ENCODE measurements at regions not wholly inside any gene's neighbourhood (a gene's known extent, or its start where the extent isn't known, plus 50 kb on each side); places are given as distances from the start of the nearest gene placed in this dataset.

GRCh38 chr5:164335837-164336236 lies 830.4 kb downstream of the MAT2B start:
- H3K18ac ChIP-seq (ENCODE audit: low read depth in 1 of 2, low read length in 2 of 2) = no peak overlapping the region
- WGBS = 0% methylated on average over 1 of the region's 1 CpG

GRCh38 chr5:164336276-164336675 lies 830.9 kb downstream of the MAT2B start:
- H3K79me1 ChIP-seq (replicated peaks; ENCODE audit: low read length, poor library complexity, severe bottlenecking) = no peaks in the 10 kb centered on the region
- no peak overlapping the region for H4K8ac ChIP-seq (ENCODE audit: low read length)
- H3K4me1 ChIP-seq (ENCODE audit: control insufficient read depth, insufficient read depth, low read depth, low read length) = peaks cover 1% of the 10 kb centered on the region
- H3K36me3 ChIP-seq (ENCODE audit: control insufficient read depth in 1 of 2, insufficient read depth in 2 of 2, low read depth in 1 of 2, low read length in 2 of 2) = no peaks in the 10 kb centered on the region
- H3K27me3 ChIP-seq (ENCODE audit: control insufficient read depth in 1 of 2, insufficient read depth in 1 of 2, low read length in 2 of 2) = no peaks in the 10 kb centered on the region
- peak overlapping the region; percentile 42 for H3K27ac ChIP-seq (ENCODE audit: low read length, poor library complexity, severe bottlenecking)
- no peak overlapping the region for H2AK5ac ChIP-seq (ENCODE audit: low read length, severe bottlenecking)
- H2BK120ac ChIP-seq (ENCODE audit: low read depth, low read length) = no peak overlapping the region
- DNase-seq = no peak
- H3K4me2 ChIP-seq (ENCODE audit: low read length, poor library complexity, severe bottlenecking) = no peak overlapping the region
- H2BK15ac ChIP-seq (ENCODE audit: low read depth, poor library complexity, severe bottlenecking) = no peak overlapping the region
- H2BK12ac ChIP-seq (ENCODE audit: low read length in 2 of 2) = no peak overlapping the region
- WGBS = 56% methylated on average over 1 of the region's 1 CpG
- H3K4me3 ChIP-seq (ENCODE audit: insufficient read depth in 1 of 2, low read depth in 1 of 2, low read length in 2 of 2) = no peak overlapping the region
- H3K14ac ChIP-seq (ENCODE audit: low read length in 2 of 2) = no peak overlapping the region
- no peak overlapping the region for H3K23ac ChIP-seq (ENCODE audit: low read length in 2 of 2)
- H2AFZ ChIP-seq (ENCODE audit: low read depth, low read length) = no peak overlapping the region
- H3K9ac ChIP-seq (ENCODE audit: low read length) = peak overlapping the region; percentile 76
- H3K9me3 ChIP-seq (ENCODE audit: control insufficient read depth, low read length) = no peaks in the 10 kb centered on the region
- no peak overlapping the region for H2BK5ac ChIP-seq (ENCODE audit: low read depth, low read length, poor library complexity, severe bottlenecking)
- H3K4ac ChIP-seq (ENCODE audit: low read depth in 1 of 2, low read length in 2 of 2) = no peak overlapping the region
- H3K18ac ChIP-seq (ENCODE audit: low read depth in 1 of 2, low read length in 2 of 2) = no peak overlapping the region
- H4K91ac ChIP-seq (ENCODE audit: low read length) = no peak overlapping the region

More at GRCh38 chr5:164335837-164336236, 830.4 kb downstream of the MAT2B start:
- H3K14ac ChIP-seq (ENCODE audit: low read length in 2 of 2) = no peak overlapping the region
- no peak overlapping the region for H3K4ac ChIP-seq (ENCODE audit: low read depth in 1 of 2, low read length in 2 of 2)
- H3K23ac ChIP-seq (ENCODE audit: low read length in 2 of 2) = no peak overlapping the region
- H2AFZ ChIP-seq (ENCODE audit: low read depth, low read length) = no peak overlapping the region
- no peak overlapping the region for H2BK120ac ChIP-seq (ENCODE audit: low read depth, low read length)
- H4K8ac ChIP-seq (ENCODE audit: low read length) = no peak overlapping the region
- no peak overlapping the region for H4K91ac ChIP-seq (ENCODE audit: low read length)
- H3K9me3 ChIP-seq (ENCODE audit: control insufficient read depth, low read length) = no peaks in the 10 kb centered on the region
- H3K4me1 ChIP-seq (ENCODE audit: control insufficient read depth, insufficient read depth, low read depth, low read length) = peaks cover 1% of the 10 kb centered on the region
- H3K27me3 ChIP-seq (ENCODE audit: control insufficient read depth in 1 of 2, insufficient read depth in 1 of 2, low read length in 2 of 2) = no peaks in the 10 kb centered on the region
- peak; percentile 61 for DNase-seq
- no peak overlapping the region for H3K4me2 ChIP-seq (ENCODE audit: low read length, poor library complexity, severe bottlenecking)
- H2BK5ac ChIP-seq (ENCODE audit: low read depth, low read length, poor library complexity, severe bottlenecking) = no peak overlapping the region
- H3K79me1 ChIP-seq (replicated peaks; ENCODE audit: low read length, poor library complexity, severe bottlenecking) = no peaks in the 10 kb centered on the region
- no peak overlapping the region for H2BK12ac ChIP-seq (ENCODE audit: low read length in 2 of 2)
- no peaks in the 10 kb centered on the region for H3K36me3 ChIP-seq (ENCODE audit: control insufficient read depth in 1 of 2, insufficient read depth in 2 of 2, low read depth in 1 of 2, low read length in 2 of 2)
- no peak overlapping the region for H3K4me3 ChIP-seq (ENCODE audit: insufficient read depth in 1 of 2, low read depth in 1 of 2, low read length in 2 of 2)
- peak overlapping the region; percentile 76 for H3K9ac ChIP-seq (ENCODE audit: low read length)
- H2AK5ac ChIP-seq (ENCODE audit: low read length, severe bottlenecking) = no peak overlapping the region
- H3K27ac ChIP-seq (ENCODE audit: low read length, poor library complexity, severe bottlenecking) = peak overlapping the region; percentile 42
- no peak overlapping the region for H2BK15ac ChIP-seq (ENCODE audit: low read depth, poor library complexity, severe bottlenecking)

DNA sequence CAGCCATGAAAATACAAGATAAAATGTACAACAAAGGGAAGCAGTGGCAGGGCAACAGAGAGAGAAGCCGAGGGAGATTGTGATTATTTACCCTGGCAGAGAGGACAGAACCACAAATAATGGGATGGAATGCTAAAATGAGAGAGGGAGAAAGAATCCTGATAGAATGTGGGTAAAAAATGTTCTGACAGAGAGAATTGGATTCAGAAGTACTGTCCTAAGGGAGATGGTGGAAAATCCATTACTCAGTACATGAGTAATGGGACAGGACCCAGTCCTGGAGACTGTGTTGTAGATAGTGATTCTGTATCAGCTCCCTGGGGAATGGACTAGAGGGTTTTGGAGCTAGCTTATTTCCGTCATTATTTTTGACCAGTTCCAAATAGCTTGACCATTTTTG lies 831.5 kb downstream of the MAT2B start:
- Histone ChIP-seq H3K27ac (ENCODE audit: low read length, poor library complexity, severe bottlenecking) (no peak overlapping the region), H3K23ac (ENCODE audit: low read length in 2 of 2) (no peak overlapping the region), H4K91ac (ENCODE audit: low read length) (no peak overlapping the region), H3K4ac (ENCODE audit: low read depth in 1 of 2, low read length in 2 of 2) (no peak overlapping the region), H2BK15ac (ENCODE audit: low read depth, poor library complexity, severe bottlenecking) (no peak overlapping the region), H3K9me3 (ENCODE audit: control insufficient read depth, low read length) (no peaks in the 10 kb centered on the region), H3K18ac (ENCODE audit: low read depth in 1 of 2, low read length in 2 of 2) (no peak overlapping the region), H3K27me3 (ENCODE audit: control insufficient read depth in 1 of 2, insufficient read depth in 1 of 2, low read length in 2 of 2) (no peaks in the 10 kb centered on the region), H2AK5ac (ENCODE audit: low read length, severe bottlenecking) (no peak overlapping the region), H3K9ac (ENCODE audit: low read length) (peak overlapping the region; percentile 76), H3K4me1 (ENCODE audit: control insufficient read depth, insufficient read depth, low read depth, low read length) (peaks cover 1% of the 10 kb centered on the region), H3K14ac (ENCODE audit: low read length in 2 of 2) (no peak overlapping the region), H2AFZ (ENCODE audit: low read depth, low read length) (no peak overlapping the region), H2BK5ac (ENCODE audit: low read depth, low read length, poor library complexity, severe bottlenecking) (no peak overlapping the region), H3K4me2 (ENCODE audit: low read length, poor library complexity, severe bottlenecking) (no peak overlapping the region), H2BK12ac (ENCODE audit: low read length in 2 of 2) (no peak overlapping the region), H3K4me3 (ENCODE audit: insufficient read depth in 1 of 2, low read depth in 1 of 2, low read length in 2 of 2) (no peak overlapping the region), H3K79me1 (replicated peaks; ENCODE audit: low read length, poor library complexity, severe bottlenecking) (no peaks in the 10 kb centered on the region), H4K8ac (ENCODE audit: low read length) (no peak overlapping the region), H2BK120ac (ENCODE audit: low read depth, low read length) (no peak overlapping the region), H3K36me3 (ENCODE audit: control insufficient read depth in 1 of 2, insufficient read depth in 2 of 2, low read depth in 1 of 2, low read length in 2 of 2) (no peaks in the 10 kb centered on the region)
- peak; percentile 51 for DNase-seq
- 22% methylated on average over 2 of the region's 2 CpGs for WGBS

GRCh38 chr5:164341056-164341619 lies 835.7 kb downstream of the MAT2B start:
- Histone ChIP-seq H2AFZ (ENCODE audit: low read depth, low read length) (no peak overlapping the region), H3K9me3 (ENCODE audit: control insufficient read depth, low read length) (no peaks in the 10 kb centered on the region), H4K91ac (ENCODE audit: low read length) (no peak overlapping the region), H3K14ac (ENCODE audit: low read length in 2 of 2) (no peak overlapping the region), H2BK120ac (ENCODE audit: low read depth, low read length) (no peak overlapping the region), H3K79me1 (replicated peaks; ENCODE audit: low read length, poor library complexity, severe bottlenecking) (no peaks in the 10 kb centered on the region), H3K18ac (ENCODE audit: low read depth in 1 of 2, low read length in 2 of 2) (no peak overlapping the region), H3K23ac (ENCODE audit: low read length in 2 of 2) (no peak overlapping the region), H4K8ac (ENCODE audit: low read length) (no peak overlapping the region), H3K27me3 (ENCODE audit: control insufficient read depth in 1 of 2, insufficient read depth in 1 of 2, low read length in 2 of 2) (no peaks in the 10 kb centered on the region), H3K9ac (ENCODE audit: low read length) (no peak overlapping the region), H2BK5ac (ENCODE audit: low read depth, low read length, poor library complexity, severe bottlenecking) (no peak overlapping the region), H3K27ac (ENCODE audit: low read length, poor library complexity, severe bottlenecking) (no peak overlapping the region), H3K4ac (ENCODE audit: low read depth in 1 of 2, low read length in 2 of 2) (no peak overlapping the region), H2AK5ac (ENCODE audit: low read length, severe bottlenecking) (no peak overlapping the region), H2BK15ac (ENCODE audit: low read depth, poor library complexity, severe bottlenecking) (no peak overlapping the region), H3K4me1 (ENCODE audit: control insufficient read depth, insufficient read depth, low read depth, low read length) (peaks cover 1% of the 10 kb centered on the region), H3K4me3 (ENCODE audit: insufficient read depth in 1 of 2, low read depth in 1 of 2, low read length in 2 of 2) (no peak overlapping the region), H3K36me3 (ENCODE audit: control insufficient read depth in 1 of 2, insufficient read depth in 2 of 2, low read depth in 1 of 2, low read length in 2 of 2) (no peaks in the 10 kb centered on the region), H2BK12ac (ENCODE audit: low read length in 2 of 2) (peak overlapping the region in 1 of 2 experiments; percentile 13), H3K4me2 (ENCODE audit: low read length, poor library complexity, severe bottlenecking) (no peak overlapping the region)
- WGBS = 47% methylated on average over 2 of the region's 2 CpGs
- DNase-seq = peak; percentile 43
